Keratinocyte (primary cell): ENCODE measurements at regions not wholly inside any gene's neighbourhood (a gene's known extent, or its start where the extent isn't known, plus 50 kb on each side); places are given as distances from the start of the nearest gene placed in this dataset.
A peak's percentile ranks its signal among the peaks of the same experiment; 100 is the strongest.

Source experiments
- DNase-seq: peaks from one replicate; pipeline ENCODE4 v3.0.0-alpha.2; 2011; ENCODE audit warnings: low read depth, missing footprints, low spot score
- FAIRE-seq: peaks from 2 replicates; lab custom pipeline; 2011; peaks lifted over from hg19 to GRCh38; lab: Jason Lieb, UNC
- H2AFZ ChIP-seq: 2 replicates; pipeline ENCODE4 v1.6.0; 2012; ENCODE audit warnings: low read length, control low read depth, inconsistent platforms; ENCODE audit not compliant: control insufficient read depth
- H3K27ac ChIP-seq: 2 replicates; pipeline ENCODE4 v1.5.1; 2011; ENCODE audit warnings: low read length; ENCODE audit not compliant: control insufficient read depth, insufficient read depth
- H3K27me3 ChIP-seq: 3 replicates; pipeline ENCODE4 v1.6.0; 2011; ENCODE audit warnings: low read length; ENCODE audit not compliant: control insufficient read depth, insufficient read depth; ENCODE audit errors: extremely low read depth
- H3K36me3 ChIP-seq, 2 experiments: 2 replicates in 1 of 2; 3 replicates in 1 of 2; pipeline ENCODE4 v1.5.1; 2011; ENCODE audit warnings: low read length in 2 of 2, mild to moderate bottlenecking in 1 of 2; ENCODE audit not compliant: control insufficient read depth in 2 of 2, insufficient read depth in 2 of 2; ENCODE audit errors: extremely low read depth in 1 of 2
- H3K4me1 ChIP-seq: 3 replicates; pipeline ENCODE4 v1.5.1; 2011; ENCODE audit warnings: low read length; ENCODE audit not compliant: control insufficient read depth, insufficient read depth; ENCODE audit errors: extremely low read depth
- H3K4me2 ChIP-seq: 3 replicates; pipeline ENCODE4 v1.6.0; 2011; ENCODE audit warnings: low read depth, low read length; ENCODE audit not compliant: control insufficient read depth, insufficient read depth; ENCODE audit errors: extremely low read depth
- H3K4me3 ChIP-seq, 3 experiments: fragments of 200-600 bp in 1 of 3; sonication (generic) in 1 of 3; 2 replicates in 2 of 3; 3 replicates in 1 of 3; pipeline ENCODE4 v1.5.1; 2011 to 2016; ENCODE audit warnings: low read length in 3 of 3, mild to moderate bottlenecking in 3 of 3, control low read depth in 2 of 3, inconsistent platforms in 1 of 3, low read depth in 1 of 3, mixed read lengths in 1 of 3, mixed run types in 1 of 3, moderate library complexity in 1 of 3; ENCODE audit not compliant: control insufficient read depth in 2 of 3, insufficient read depth in 2 of 3; ENCODE audit errors: extremely low read depth in 1 of 3
- H3K79me2 ChIP-seq: 2 replicates; pipeline ENCODE4 v1.6.0; 2012; ENCODE audit warnings: low read length; ENCODE audit not compliant: control insufficient read depth, insufficient read depth
- H3K9ac ChIP-seq: 3 replicates; pipeline ENCODE4 v1.6.0; 2011; ENCODE audit warnings: low read length; ENCODE audit not compliant: control insufficient read depth, insufficient read depth; ENCODE audit errors: extremely low read depth
- H3K9me1 ChIP-seq: 3 replicates; pipeline ENCODE4 v1.6.0; 2011; ENCODE audit warnings: low read length; ENCODE audit not compliant: control insufficient read depth, insufficient read depth; ENCODE audit errors: extremely low read depth
- H3K9me3 ChIP-seq: 2 replicates; pipeline ENCODE4 v1.5.1; 2012; ENCODE audit warnings: low read depth, low read length; ENCODE audit not compliant: control insufficient read depth
- H4K20me1 ChIP-seq: 3 replicates; pipeline ENCODE4 v1.6.0; 2011; ENCODE audit warnings: low read length; ENCODE audit not compliant: control insufficient read depth, insufficient read depth; ENCODE audit errors: extremely low read depth
- CTCF ChIP-seq, 3 experiments: IDR thresholded peaks in 1 of 3; conservative IDR thresholded peaks in 1 of 3; optimal IDR thresholded peaks in 1 of 3; 2 replicates in 2 of 3; 3 replicates in 1 of 3; pipeline versions ENCODE3 to v1.5.1; 2011; ENCODE audit warnings: low read length in 3 of 3, mild to moderate bottlenecking in 3 of 3, moderate library complexity in 2 of 3, control low read depth in 1 of 3, inconsistent platforms in 1 of 3; ENCODE audit not compliant: insufficient read depth in 2 of 3; ENCODE audit errors: extremely low read depth in 1 of 3
- EZH2 ChIP-seq: IDR thresholded peaks from one replicate; pipeline ENCODE4 v1.6.1; 2012; ENCODE audit warnings: inconsistent platforms, mild to moderate bottlenecking, low read length, moderate library complexity
- dilution Hi-C: fragments of 300-500 bp; cut with MboI; formaldehyde crosslinking; loops from one replicate; pipeline ENCODE4 v1.7.0; 2020; ENCODE audit warnings: low sequenced_read_pairs; ENCODE audit not compliant: extremely low pct_ligation_motif_present

GRCh38 chr9:82105729-82106128 lies 117.2 kb downstream of the SPATA31D1 start:
- Histone ChIP-seq H2AFZ (no peak overlapping the region), H3K4me3 (no peak overlapping the region), H3K79me2 (no peaks in the 10 kb centered on the region), H3K4me2 (no peak overlapping the region), H3K9ac (no peak overlapping the region), H3K9me3 (no peaks in the 10 kb centered on the region), H4K20me1 (no peaks in the 10 kb centered on the region), H3K27me3 (no peaks in the 10 kb centered on the region), H3K36me3 (no peaks in the 10 kb centered on the region), H3K27ac (no peak overlapping the region), H3K9me1 (no peaks in the 10 kb centered on the region), H3K4me1 (no peaks in the 10 kb centered on the region)
- DNase-seq: no peak
- dilution Hi-C loops: no loop called here
- TF ChIP-seq EZH2: no peak
- peak in 1 of 3 experiments; percentile 17 for TF ChIP-seq CTCF (optimal IDR thresholded peaks at IDR 0.05 in 1 of 3, IDR thresholded peaks at IDR 0.05 in 1 of 3, conservative IDR thresholded peaks at IDR 0.05 in 1 of 3; ENCODE audit: extremely low read depth in 1 of 3, insufficient read depth in 2 of 3, low read length in 3 of 3)
- FAIRE-seq: no peak

- no peak overlapping the region for H3K27ac ChIP-seq
- FAIRE-seq (no peak), DNase-seq (no peak)
- no peaks in the 10 kb centered on the region for H3K9me3 ChIP-seq
- no peak overlapping the region for H3K4me2 ChIP-seq
- H3K79me2 ChIP-seq: no peaks in the 10 kb centered on the region
- H3K27me3 ChIP-seq: no peaks in the 10 kb centered on the region
- H3K4me3 ChIP-seq: no peak overlapping the region
- dilution Hi-C loops: no loop called here
- no peak overlapping the region for H2AFZ ChIP-seq
- no peaks in the 10 kb centered on the region for H4K20me1 ChIP-seq
- no peak for TF ChIP-seq EZH2
- no peak for TF ChIP-seq CTCF (optimal IDR thresholded peaks at IDR 0.05 in 1 of 3, IDR thresholded peaks at IDR 0.05 in 1 of 3, conservative IDR thresholded peaks at IDR 0.05 in 1 of 3; ENCODE audit: extremely low read depth in 1 of 3, insufficient read depth in 2 of 3, low read length in 3 of 3)
- H3K9me1 ChIP-seq: no peaks in the 10 kb centered on the region
- H3K36me3 ChIP-seq: no peaks in the 10 kb centered on the region
- H3K4me1 ChIP-seq: no peaks in the 10 kb centered on the region
- H3K9ac ChIP-seq: no peak overlapping the region
Measured at GRCh38 chr9:82106536-82106935, 118.0 kb downstream of the SPATA31D1 start.
